HepG2 (cell line): ENCODE measurements at regions not wholly inside any gene's neighbourhood (a gene's known extent, or its start where the extent isn't known, plus 50 kb on each side); places are given as distances from the start of the nearest gene placed in this dataset.

ENCODE experiments used
- AFF4 ChIP-seq: sonication (generic); formaldehyde crosslinking; IDR thresholded peaks from 2 replicates; pipeline ENCODE4 v1.4.0; 2020; ENCODE audit warnings: missing genetic modification reagents
- CHD2 ChIP-seq: IDR thresholded peaks from 2 replicates; pipeline ENCODE4 v1.6.1; 2011; ENCODE audit warnings: low read depth, low read length, improper control_type of control experiment
- CREB1 ChIP-seq, 2 experiments: fragments of 450-650 bp in 1 of 2; IDR thresholded peaks; 2 replicates each; pipeline ENCODE4 v1.6.1; 2016 to 2017; ENCODE audit warnings: control low read depth in 1 of 2, mild to moderate bottlenecking in 1 of 2, missing compliant biosample characterization in 1 of 2, missing genetic modification characterization in 1 of 2
- GATAD2A ChIP-seq: IDR thresholded peaks from 2 replicates; pipeline ENCODE4 v1.6.1; 2016
- NCOA1 ChIP-seq: sonication (generic); formaldehyde crosslinking; IDR thresholded peaks from 2 replicates; pipeline ENCODE4 v1.9.0; 2021; ENCODE audit warnings: missing genetic modification reagents
- NFYB ChIP-seq: sonication (generic); formaldehyde crosslinking; IDR thresholded peaks from 2 replicates; pipeline ENCODE4 v1.4.0; 2020; ENCODE audit warnings: missing genetic modification reagents
- NR2F6 ChIP-seq, 2 experiments: IDR thresholded peaks; 2 replicates each; pipeline ENCODE4 v1.6.1; 2016; ENCODE audit warnings: antibody characterized with exemption in 1 of 2, mild to moderate bottlenecking in 1 of 2
- POLR2A ChIP-seq, 2 experiments: IDR thresholded peaks; 2 replicates each; pipeline ENCODE4 v1.6.1; 2011; ENCODE audit warnings: low read depth in 2 of 2, low read length in 2 of 2, mild to moderate bottlenecking in 1 of 2, moderate library complexity in 1 of 2; ENCODE audit not compliant: insufficient read depth in 1 of 2
- SMC3 ChIP-seq: IDR thresholded peaks from 2 replicates; pipeline ENCODE4 v1.6.1; 2011; ENCODE audit warnings: low read length, improper control_type of control experiment
- ZNF124 ChIP-seq: sonication (generic); formaldehyde crosslinking; IDR thresholded peaks from 2 replicates; pipeline ENCODE4 v1.4.0; 2020; ENCODE audit warnings: missing genetic modification reagents
- TF ChIP-seq, protein P1 (sequence below): sonication (generic); formaldehyde crosslinking; IDR thresholded peaks from 2 replicates; pipeline ENCODE4 v1.4.0; 2020; ENCODE audit warnings: missing genetic modification reagents, borderline replicate concordance

- no peak for TF ChIP-seq GATAD2A (CRISPR knock-in tag)
- TF ChIP-seq NCOA1 (CRISPR knock-in tag) = no peak
- no peak for TF ChIP-seq SMC3
- no peak for TF ChIP-seq NR2F6 (IDR thresholded peaks at IDR 0.05)
- no peak for TF ChIP-seq NR2F6 (CRISPR knock-in tag; IDR thresholded peaks at IDR 0.05)
- TF ChIP-seq CREB1 (IDR thresholded peaks at IDR 0.05) = no peak
- no peak for TF ChIP-seq CREB1 (CRISPR knock-in tag; IDR thresholded peaks at IDR 0.05)
- TF ChIP-seq, protein P1, sequence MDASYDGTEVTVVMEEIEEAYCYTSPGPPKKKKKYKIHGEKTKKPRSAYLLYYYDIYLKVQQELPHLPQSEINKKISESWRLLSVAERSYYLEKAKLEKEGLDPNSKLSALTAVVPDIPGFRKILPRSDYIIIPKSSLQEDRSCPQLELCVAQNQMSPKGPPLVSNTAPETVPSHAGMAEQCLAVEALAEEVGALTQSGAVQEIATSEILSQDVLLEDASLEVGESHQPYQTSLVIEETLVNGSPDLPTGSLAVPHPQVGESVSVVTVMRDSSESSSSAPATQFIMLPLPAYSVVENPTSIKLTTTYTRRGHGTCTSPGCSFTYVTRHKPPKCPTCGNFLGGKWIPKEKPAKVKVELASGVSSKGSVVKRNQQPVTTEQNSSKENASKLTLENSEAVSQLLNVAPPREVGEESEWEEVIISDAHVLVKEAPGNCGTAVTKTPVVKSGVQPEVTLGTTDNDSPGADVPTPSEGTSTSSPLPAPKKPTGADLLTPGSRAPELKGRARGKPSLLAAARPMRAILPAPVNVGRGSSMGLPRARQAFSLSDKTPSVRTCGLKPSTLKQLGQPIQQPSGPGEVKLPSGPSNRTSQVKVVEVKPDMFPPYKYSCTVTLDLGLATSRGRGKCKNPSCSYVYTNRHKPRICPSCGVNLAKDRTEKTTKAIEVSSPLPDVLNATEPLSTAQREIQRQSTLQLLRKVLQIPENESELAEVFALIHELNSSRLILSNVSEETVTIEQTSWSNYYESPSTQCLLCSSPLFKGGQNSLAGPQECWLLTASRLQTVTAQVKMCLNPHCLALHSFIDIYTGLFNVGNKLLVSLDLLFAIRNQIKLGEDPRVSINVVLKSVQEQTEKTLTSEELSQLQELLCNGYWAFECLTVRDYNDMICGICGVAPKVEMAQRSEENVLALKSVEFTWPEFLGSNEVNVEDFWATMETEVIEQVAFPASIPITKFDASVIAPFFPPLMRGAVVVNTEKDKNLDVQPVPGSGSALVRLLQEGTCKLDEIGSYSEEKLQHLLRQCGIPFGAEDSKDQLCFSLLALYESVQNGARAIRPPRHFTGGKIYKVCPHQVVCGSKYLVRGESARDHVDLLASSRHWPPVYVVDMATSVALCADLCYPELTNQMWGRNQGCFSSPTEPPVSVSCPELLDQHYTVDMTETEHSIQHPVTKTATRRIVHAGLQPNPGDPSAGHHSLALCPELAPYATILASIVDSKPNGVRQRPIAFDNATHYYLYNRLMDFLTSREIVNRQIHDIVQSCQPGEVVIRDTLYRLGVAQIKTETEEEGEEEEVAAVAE (CRISPR knock-in tag) = no peak
- TF ChIP-seq ZNF124 (CRISPR knock-in tag) = no peak
- TF ChIP-seq NFYB (CRISPR knock-in tag) = no peak
- TF ChIP-seq POLR2A (IDR thresholded peaks at IDR 0.05; ENCODE audit: insufficient read depth in 1 of 2, low read depth in 2 of 2, low read length in 2 of 2) = no peak
- TF ChIP-seq CHD2 = no peak
- TF ChIP-seq AFF4 (CRISPR knock-in tag) = no peak
These were observed 272.7 kb upstream of the RGMB start for GRCh38 chr5:98500811-98501210.
